HG03196 (cell line): ENCODE measurements at regions not wholly inside any gene's neighbourhood (a gene's known extent, or its start where the extent isn't known, plus 50 kb on each side); places are given as distances from the start of the nearest gene placed in this dataset.

Experiments
- ATAC-seq: cut with Tn5 transposase; IDR thresholded peaks from one replicate; pipeline ENCODE4 v1.9.1; 2021; ENCODE audit not compliant: unreplicated experiment

GRCh38 chr6:113381232-113381631 lies 475.9 kb upstream of the MARCKS start:
- no peak for ATAC-seq

GRCh38 chr6:113381959-113382358 lies 475.2 kb upstream of the MARCKS start:
- peak; percentile 86 for ATAC-seq

- no peak for ATAC-seq
Observed at GRCh38 chr6:113383701-113384100, 473.4 kb upstream of the MARCKS start.

GRCh38 chr6:113385020-113385431 lies 472.1 kb upstream of the MARCKS start:
- ATAC-seq, result no peak

- no peak for ATAC-seq
Observed at GRCh38 chr6:113388996-113389395, 468.1 kb upstream of the MARCKS start.

- ATAC-seq, result no peak
Observed at GRCh38 chr6:113392551-113393055, 464.5 kb upstream of the MARCKS start.

- ATAC-seq, result no peak
Observed at GRCh38 chr6:113394216-113394615, 462.9 kb upstream of the MARCKS start.

- ATAC-seq, result no peak
Observed at GRCh38 chr6:113394729-113395128, 462.4 kb upstream of the MARCKS start.

GRCh38 chr6:113396730-113397129 lies 460.4 kb upstream of the MARCKS start:
- ATAC-seq, result no peak

GRCh38 chr6:113397236-113397635 lies 459.9 kb upstream of the MARCKS start:
- ATAC-seq, result no peak

GRCh38 chr6:113401231-113401630 lies 455.9 kb upstream of the MARCKS start:
- ATAC-seq, result no peak

GRCh38 chr6:113402544-113402943 lies 454.6 kb upstream of the MARCKS start:
- no peak for ATAC-seq

GRCh38 chr6:113403966-113404595 lies 453.1 kb upstream of the MARCKS start:
- ATAC-seq, result no peak

- no peak for ATAC-seq
Observed at GRCh38 chr6:113405326-113406047, 451.7 kb upstream of the MARCKS start.

GRCh38 chr6:113406048-113406695 lies 451.0 kb upstream of the MARCKS start:
- no peak for ATAC-seq

GRCh38 chr6:113411011-113411410 lies 446.1 kb upstream of the MARCKS start:
- no peak for ATAC-seq

GRCh38 chr6:113412589-113413357 lies 444.4 kb upstream of the MARCKS start:
- ATAC-seq, result no peak

- no peak for ATAC-seq
Observed at GRCh38 chr6:113414511-113414910, 442.6 kb upstream of the MARCKS start.

GRCh38 chr6:113416170-113416569 lies 441.0 kb upstream of the MARCKS start:
- no peak for ATAC-seq

- ATAC-seq, result no peak
Observed at GRCh38 chr6:113420290-113420689, 436.9 kb upstream of the MARCKS start.

- ATAC-seq, result no peak
Observed at GRCh38 chr6:113421997-113422396, 435.1 kb upstream of the MARCKS start.
